Astrocyte of the cerebellum (primary cell): ENCODE measurements at regions not wholly inside any gene's neighbourhood (a gene's known extent, or its start where the extent isn't known, plus 50 kb on each side); places are given as distances from the start of the nearest gene placed in this dataset.

ENCODE experiments used
- DNase-seq: peaks from one replicate; pipeline ENCODE4 v3.0.0-alpha.2; 2011; ENCODE audit warnings: low read depth
- H3K4me3 ChIP-seq: 2 replicates; pipeline ENCODE4 v1.5.1; 2011; ENCODE audit warnings: mild to moderate bottlenecking, low read depth, low read length, moderate library complexity
- CTCF ChIP-seq: IDR thresholded peaks from 2 replicates; pipeline ENCODE4 v1.5.1; 2012; ENCODE audit warnings: low read length, low read depth, moderate library complexity, mild to moderate bottlenecking; ENCODE audit errors: missing control alignments
- in situ Hi-C: cut with HindIII; loops from 2 replicates; pipeline ENCODE4 v1.10.0; 2017; ENCODE audit warnings: low sequenced_read_pairs

- no peak overlapping the region for H3K4me3 ChIP-seq
- no peak for TF ChIP-seq CTCF
- no peak for DNase-seq
- in situ Hi-C loops: no loop called here
Measured at GRCh38 chr4:126825083-126825482, 807.7 kb upstream of the INTU start.

- in situ Hi-C loops: no loop called here
- no peak for DNase-seq
- H3K4me3 ChIP-seq: no peak overlapping the region
- no peak for TF ChIP-seq CTCF
Measured at GRCh38 chr4:126827669-126828068, 805.1 kb upstream of the INTU start.

DNA sequence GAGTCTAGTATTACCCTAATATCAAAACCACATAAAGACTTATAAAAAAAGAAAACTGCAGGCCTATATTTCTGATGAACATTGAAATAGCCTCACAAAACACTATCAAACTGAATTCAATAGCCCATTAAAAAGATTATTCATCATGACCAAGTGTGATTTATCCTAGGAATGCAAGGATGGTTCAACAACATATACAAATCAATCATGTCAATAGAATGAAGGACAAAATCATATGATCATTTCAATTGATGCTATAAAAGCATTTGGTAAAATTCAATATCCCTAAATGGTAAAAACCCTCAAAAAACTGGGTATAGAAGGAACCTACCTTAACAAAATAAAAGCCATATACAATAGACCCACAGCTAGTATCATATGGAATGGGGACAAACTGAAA lies 797.9 kb upstream of the INTU start:
- in situ Hi-C loops: no loop called here
- H3K4me3 ChIP-seq: no peak overlapping the region
- DNase-seq: no peak
- no peak for TF ChIP-seq CTCF

DNA sequence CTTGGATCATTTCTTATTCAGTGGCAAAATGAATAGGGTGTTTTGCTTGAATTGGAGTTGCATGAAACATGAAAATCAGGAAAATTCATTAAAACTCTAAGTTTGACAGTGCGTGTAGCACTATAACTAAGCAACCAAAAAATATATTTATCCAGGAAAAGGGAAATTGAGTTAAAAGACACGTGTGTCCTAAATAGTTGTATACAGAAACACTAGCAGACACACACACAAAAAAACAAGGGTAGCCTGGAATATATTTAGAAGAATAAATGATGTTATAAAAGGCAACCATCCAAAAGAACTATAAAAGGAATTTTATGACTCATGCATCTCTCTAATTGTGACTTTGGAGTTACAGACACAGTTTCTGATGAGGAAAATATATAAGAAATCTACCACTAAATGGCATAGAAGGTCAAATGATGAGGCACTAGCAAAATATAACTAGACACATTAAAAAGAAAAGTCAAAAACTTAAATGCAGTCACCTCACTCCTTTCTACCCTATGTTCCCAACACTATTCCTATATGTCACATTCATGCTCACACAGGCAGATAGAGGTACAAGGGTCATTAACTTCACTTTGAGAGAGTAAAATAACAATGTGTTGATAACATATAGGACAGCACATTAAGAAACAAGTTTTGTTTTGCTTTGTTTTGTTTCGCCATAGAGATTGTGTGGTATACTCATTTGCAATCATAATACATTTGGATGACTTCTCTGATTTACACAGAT lies 793.6 kb upstream of the INTU start:
- in situ Hi-C loops: no loop called here
- peak; percentile 26 for DNase-seq

DNA sequence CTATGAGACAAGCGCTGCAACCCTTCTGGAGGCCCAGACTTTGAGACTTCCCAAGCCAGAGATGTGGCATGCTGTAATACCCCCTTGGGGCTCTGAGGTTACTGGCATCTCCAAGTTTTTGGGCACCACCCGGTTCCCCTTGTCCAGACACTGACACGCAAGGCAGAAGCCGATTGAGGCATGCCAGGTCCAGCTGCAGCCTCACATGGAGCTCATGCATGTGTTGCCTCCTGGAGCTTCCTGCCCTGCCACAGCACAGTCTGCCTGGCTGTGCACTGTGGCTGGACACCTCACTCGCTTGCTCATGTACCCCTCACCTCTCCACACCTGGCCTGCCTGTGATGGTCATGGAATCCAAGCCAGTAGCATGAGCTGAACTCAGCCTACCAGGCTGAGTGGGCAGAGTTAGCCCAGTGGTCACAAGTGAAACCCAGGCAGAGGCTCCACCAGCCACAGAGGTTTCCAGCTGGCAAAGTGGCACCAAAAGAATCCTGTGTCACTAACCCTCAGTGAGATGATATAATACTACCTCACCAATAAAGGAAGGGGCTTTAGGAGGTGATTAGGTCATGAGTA lies 789.2 kb upstream of the INTU start:
- in situ Hi-C loops: no loop called here
- TF ChIP-seq CTCF: no peak
- no peak for DNase-seq
- no peak overlapping the region for H3K4me3 ChIP-seq

More for the DNA sequence above, 793.6 kb upstream of the INTU start:
- H3K4me3 ChIP-seq: no peak overlapping the region
- TF ChIP-seq CTCF: no peak

DNA sequence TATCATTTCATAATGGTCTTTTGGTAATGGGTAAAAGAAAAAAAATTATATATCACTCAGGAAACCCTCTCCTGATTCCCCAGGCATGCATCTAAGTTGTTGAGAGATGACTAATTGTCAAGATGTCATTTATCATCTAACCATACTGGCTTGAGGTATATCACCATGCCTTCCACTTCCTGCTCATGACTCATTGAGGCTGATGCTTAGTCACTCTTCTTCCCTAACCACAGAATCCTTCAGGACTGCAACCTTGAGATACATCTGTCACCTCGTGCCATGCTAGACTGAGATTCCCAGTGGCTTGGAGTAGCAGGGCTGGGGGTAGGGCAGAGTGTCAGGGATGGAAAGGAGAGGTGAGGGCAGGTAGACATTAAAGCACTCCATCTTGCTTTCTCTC lies 782.5 kb upstream of the INTU start:
- in situ Hi-C loops: no loop called here
- no peak for TF ChIP-seq CTCF
- peak; percentile 87 for DNase-seq
- no peak overlapping the region for H3K4me3 ChIP-seq
